ENCODE measurements at regions not wholly inside any gene's neighbourhood (a gene's known extent, or its start where the extent isn't known, plus 50 kb on each side); places are given as distances from the start of the nearest gene placed in this dataset.

DNA sequence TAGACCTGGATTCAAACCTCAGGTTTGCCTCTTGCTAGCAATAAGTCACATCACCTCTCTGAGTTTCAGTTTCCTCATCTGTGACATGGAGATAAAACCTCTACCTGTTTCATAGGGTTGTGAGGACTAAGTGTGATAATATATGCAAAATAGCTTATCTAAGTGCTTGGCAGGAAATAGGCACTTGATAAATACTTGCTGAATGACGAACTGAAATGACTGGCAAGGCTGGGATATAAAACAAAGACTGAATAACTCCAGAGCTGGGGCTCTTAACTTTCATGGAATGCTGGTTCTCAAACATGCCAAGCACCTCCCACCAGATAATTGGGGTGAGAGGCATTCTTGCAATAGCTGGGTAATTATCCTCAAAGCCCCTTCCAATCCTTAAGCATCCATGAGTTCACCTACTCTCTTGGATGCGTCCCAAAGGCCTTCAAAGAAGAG, 87.6 kb downstream of the ADRB2 start:
- TF ChIP-seq, protein P1, sequence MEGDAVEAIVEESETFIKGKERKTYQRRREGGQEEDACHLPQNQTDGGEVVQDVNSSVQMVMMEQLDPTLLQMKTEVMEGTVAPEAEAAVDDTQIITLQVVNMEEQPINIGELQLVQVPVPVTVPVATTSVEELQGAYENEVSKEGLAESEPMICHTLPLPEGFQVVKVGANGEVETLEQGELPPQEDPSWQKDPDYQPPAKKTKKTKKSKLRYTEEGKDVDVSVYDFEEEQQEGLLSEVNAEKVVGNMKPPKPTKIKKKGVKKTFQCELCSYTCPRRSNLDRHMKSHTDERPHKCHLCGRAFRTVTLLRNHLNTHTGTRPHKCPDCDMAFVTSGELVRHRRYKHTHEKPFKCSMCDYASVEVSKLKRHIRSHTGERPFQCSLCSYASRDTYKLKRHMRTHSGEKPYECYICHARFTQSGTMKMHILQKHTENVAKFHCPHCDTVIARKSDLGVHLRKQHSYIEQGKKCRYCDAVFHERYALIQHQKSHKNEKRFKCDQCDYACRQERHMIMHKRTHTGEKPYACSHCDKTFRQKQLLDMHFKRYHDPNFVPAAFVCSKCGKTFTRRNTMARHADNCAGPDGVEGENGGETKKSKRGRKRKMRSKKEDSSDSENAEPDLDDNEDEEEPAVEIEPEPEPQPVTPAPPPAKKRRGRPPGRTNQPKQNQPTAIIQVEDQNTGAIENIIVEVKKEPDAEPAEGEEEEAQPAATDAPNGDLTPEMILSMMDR (conservative IDR thresholded peaks at IDR 0.05 in 1 of 2, IDR thresholded peaks at IDR 0.05 in 1 of 2; ENCODE audit: extremely low read depth in 1 of 2, insufficient read depth in 1 of 2, low read depth in 1 of 2, low read length in 2 of 2): no peak
- TF ChIP-seq EZH2 (IDR thresholded peaks at IDR 0.05; ENCODE audit: borderline replicate concordance, low read length): no peak

All from mammary epithelial cell (primary cell).